Left lung (tissue), 4 donors: ENCODE measurements at regions not wholly inside any gene's neighbourhood (a gene's known extent, or its start where the extent isn't known, plus 50 kb on each side); places are given as distances from the start of the nearest gene placed in this dataset.
A peak's percentile ranks its signal among the peaks of the same experiment; 100 is the strongest.

Experiments
- ATAC-seq: fragments of 200-7000 bp; cut with Tn5 transposase; one replicate; pipeline ENCODE4 v1.9.1; 2020; ENCODE audit warnings: moderate library complexity
- DNase-seq, 4 donors: peaks; one replicate each; pipeline ENCODE4 v3.0.0-alpha.2; 2013 to 2020
- H3K27ac ChIP-seq, 2 donors: fragments of 200-600 bp; sonication (generic) in 1 of 2; one replicate each; pipeline versions ENCODE4 v1.5.0 to v1.8.0; 2020 to 2021
- H3K27me3 ChIP-seq, 2 donors: fragments of 200-600 bp; sonication (generic) in 1 of 2; one replicate each; pipeline versions ENCODE4 v1.5.0 to v1.8.0; 2020 to 2021
- H3K36me3 ChIP-seq, 2 donors: fragments of 200-600 bp; sonication (generic) in 1 of 2; one replicate each; pipeline versions ENCODE4 v1.5.0 to v1.8.0; 2020 to 2021
- H3K4me1 ChIP-seq, 2 donors: fragments of 200-600 bp; one replicate each; pipeline ENCODE4 v1.8.0; 2021
- H3K4me3 ChIP-seq, 2 donors: fragments of 200-600 bp; sonication (generic) in 1 of 2; one replicate each; pipeline versions ENCODE4 v1.5.0 to v1.8.0; 2020 to 2021; ENCODE audit warnings: mild to moderate bottlenecking in 1 of 2
- H3K9me3 ChIP-seq, 2 donors: fragments of 200-600 bp; sonication (generic) in 1 of 2; one replicate each; pipeline versions ENCODE4 v1.5.0 to v1.8.0; 2020 to 2021
- CTCF ChIP-seq, 2 donors: fragments of 200-600 bp; sonication (generic) in 1 of 2; IDR thresholded peaks; one replicate each; pipeline versions ENCODE4 v1.5.0 to v1.8.0; 2021; ENCODE audit warnings: antibody characterized with exemption in 2 of 2
- intact Hi-C, 2 donors: fragments of 100-400 bp; cut with DNase I; formaldehyde crosslinking; loops; one replicate each; pipeline versions ENCODE4 v1.11.2 to v1.14.2; 2022
- donor health status: DM: no; HTN: yes; CAD: no.
- donor health status: DM: no; HTN: no; CAD: no.

GRCh38 chr14:55832122-55832911, 252.3 kb downstream of the KTN1 start:
- DNase-seq (peak in 1 of 4 donors; percentile 43), ATAC-seq (peak; percentile 84)
- intact Hi-C loops: no loop called here

DNA sequence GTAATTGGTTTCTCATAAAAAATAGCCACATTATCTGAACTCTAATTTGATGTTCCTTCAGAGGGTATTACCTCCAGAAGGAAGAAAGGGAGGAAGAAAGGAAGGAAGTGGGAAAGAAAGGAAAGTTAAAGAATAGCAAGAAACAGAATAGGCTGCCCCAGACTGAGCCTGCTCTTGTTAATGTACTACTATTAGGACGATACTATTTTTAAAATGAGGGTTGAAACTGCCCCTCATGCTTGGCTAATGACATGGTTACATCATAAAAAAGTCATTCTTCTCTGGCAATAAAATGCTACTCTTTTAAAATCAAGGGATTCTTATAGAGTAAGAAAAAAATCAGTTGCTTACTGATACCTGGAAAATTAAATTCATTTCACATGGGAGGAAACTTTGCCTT, 253.0 kb downstream of the KTN1 start:
- Histone ChIP-seq H3K27ac (no peak overlapping the region), H3K27me3 (no peaks in the 10 kb centered on the region), H3K36me3 (no peaks in the 10 kb centered on the region), H3K9me3 (no peaks in the 10 kb centered on the region), H3K4me3 (no peak overlapping the region), H3K4me1 (no peaks in the 10 kb centered on the region)
- TF ChIP-seq CTCF (IDR thresholded peaks at IDR 0.05): no peak
- ATAC-seq (no peak), DNase-seq (no peak)
- intact Hi-C loops: no loop called here

More at GRCh38 chr14:55832122-55832911, 252.3 kb downstream of the KTN1 start:
- Histone ChIP-seq H3K4me3 (no peak overlapping the region), H3K36me3 (no peaks in the 10 kb centered on the region), H3K9me3 (no peaks in the 10 kb centered on the region), H3K27me3 (no peaks in the 10 kb centered on the region), H3K4me1 (no peaks in the 10 kb centered on the region), H3K27ac (no peak overlapping the region)
- no peak for TF ChIP-seq CTCF (IDR thresholded peaks at IDR 0.05)

GRCh38 chr14:55834390-55834789, 254.4 kb downstream of the KTN1 start:
- intact Hi-C loops: no loop called here
- no peak for DNase-seq
- no peak for TF ChIP-seq CTCF (IDR thresholded peaks at IDR 0.05)

DNA sequence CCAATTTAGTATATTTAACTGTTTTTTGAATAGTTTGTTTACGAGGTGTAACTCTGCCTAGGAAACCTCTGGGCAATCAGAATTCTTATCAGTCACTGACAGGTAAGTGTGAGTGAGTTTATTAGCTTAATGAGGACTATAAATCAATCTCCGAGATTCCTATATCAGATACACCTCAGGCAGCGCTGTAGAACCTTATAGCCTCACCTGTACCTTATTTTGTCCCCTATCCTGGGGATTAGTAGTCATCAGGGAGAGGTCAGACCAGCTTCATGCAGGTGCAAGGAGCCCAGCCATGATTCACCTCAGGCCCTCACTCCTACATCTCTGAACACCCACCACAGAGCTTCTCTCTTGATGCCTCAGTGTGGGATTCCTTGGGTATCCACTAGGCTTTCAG, 256.0 kb downstream of the KTN1 start:
- Histone ChIP-seq H3K27ac (no peak overlapping the region), H3K4me3 (no peak overlapping the region), H3K36me3 (no peaks in the 10 kb centered on the region), H3K4me1 (no peaks in the 10 kb centered on the region), H3K9me3 (no peaks in the 10 kb centered on the region), H3K27me3 (no peaks in the 10 kb centered on the region)
- intact Hi-C loops: no loop called here
- no peak for DNase-seq
- no peak for ATAC-seq
- no peak for TF ChIP-seq CTCF (IDR thresholded peaks at IDR 0.05)

More at GRCh38 chr14:55834390-55834789, 254.4 kb downstream of the KTN1 start:
- H3K27ac ChIP-seq: no peak overlapping the region
- no peak overlapping the region for H3K4me3 ChIP-seq
- H3K27me3 ChIP-seq: no peaks in the 10 kb centered on the region
- no peak for ATAC-seq
- H3K36me3 ChIP-seq: no peaks in the 10 kb centered on the region
- H3K4me1 ChIP-seq: no peaks in the 10 kb centered on the region
- H3K9me3 ChIP-seq: no peaks in the 10 kb centered on the region

GRCh38 chr14:55837467-55837866, 257.5 kb downstream of the KTN1 start:
- H3K36me3 ChIP-seq: no peaks in the 10 kb centered on the region
- H3K4me1 ChIP-seq: no peaks in the 10 kb centered on the region
- intact Hi-C loops: no loop called here
- TF ChIP-seq CTCF (IDR thresholded peaks at IDR 0.05): no peak
- DNase-seq: no peak
- H3K27ac ChIP-seq: no peak overlapping the region
- no peaks in the 10 kb centered on the region for H3K9me3 ChIP-seq
- H3K4me3 ChIP-seq: no peak overlapping the region
- ATAC-seq: no peak
- H3K27me3 ChIP-seq: no peaks in the 10 kb centered on the region
